Upper lobe of left lung (tissue), 6 donors: ENCODE measurements at regions not wholly inside any gene's neighbourhood (a gene's known extent, or its start where the extent isn't known, plus 50 kb on each side); places are given as distances from the start of the nearest gene placed in this dataset.

Experiments
- ATAC-seq, 2 donors: fragments of 200-7000 bp; cut with Tn5 transposase; one replicate each; pipeline ENCODE4 v1.9.1; 2022; ENCODE audit warnings: mild to moderate bottlenecking in 2 of 2, moderate library complexity in 2 of 2; ENCODE audit not compliant: low FRiP score in 2 of 2
- DNase-seq, 2 donors: peaks; one replicate each; pipeline ENCODE4 v3.0.0-alpha.2; 2019 to 2020
- H3K27ac ChIP-seq, 4 donors: fragments of 200-600 bp; sonication (generic); one replicate each; pipeline ENCODE4 v1.5.1; 2016 to 2019
- H3K27me3 ChIP-seq, 4 donors: fragments of 200-600 bp; sonication (generic); one replicate each; pipeline ENCODE4 v1.5.1; 2017 to 2019
- H3K36me3 ChIP-seq, 4 donors: fragments of 200-600 bp; sonication (generic); one replicate each; pipeline ENCODE4 v1.5.1; 2016 to 2019
- H3K4me1 ChIP-seq, 4 donors: fragments of 200-600 bp; sonication (generic); one replicate each; pipeline ENCODE4 v1.5.1; 2018 to 2019
- H3K4me3 ChIP-seq, 4 donors: fragments of 200-600 bp; sonication (generic); one replicate each; pipeline ENCODE4 v1.5.1; 2017 to 2019; ENCODE audit warnings: mild to moderate bottlenecking in 2 of 4, moderate library complexity in 1 of 4
- H3K9me3 ChIP-seq, 4 donors: fragments of 200-600 bp; sonication (generic); one replicate each; pipeline ENCODE4 v1.5.1; 2018 to 2019
- EP300 ChIP-seq, 4 donors: sonication (generic); formaldehyde crosslinking; IDR thresholded peaks; one replicate each; pipeline ENCODE4 v1.5.1; 2017; ENCODE audit warnings: antibody characterized with exemption in 4 of 4, control low read depth in 2 of 4
- POLR2A ChIP-seq, 4 donors: fragments of 450-650 bp; IDR thresholded peaks; one replicate each; pipeline ENCODE4 v1.5.1; 2016 to 2017; ENCODE audit warnings: antibody characterized with exemption in 4 of 4, mild to moderate bottlenecking in 2 of 4
- POLR2AphosphoS5 ChIP-seq, 2 donors: sonication (generic); formaldehyde crosslinking; IDR thresholded peaks; one replicate each; pipeline ENCODE4 v1.5.1; 2017; ENCODE audit warnings: antibody characterized with exemption in 2 of 2
- WGBS, 2 donors: methylation state at CpG; one replicate each; pipeline ENCODE4 v1.1.5; 2017 to 2018; 5-methylcytosine and 5-hydroxymethylcytosine counted together
- TF ChIP-seq, protein P1 (sequence below), 6 experiments: fragments of 450-650 bp in 4 of 6; fragments of 200-600 bp in 2 of 6; sonication (generic) in 2 of 6; IDR thresholded peaks; one replicate each; pipeline ENCODE4 v1.5.1; 2016 to 2019; ENCODE audit warnings: antibody characterized with exemption in 6 of 6
- donor health status: DM: no; HTN: no; CAD: no; lungs with moderate emphysema.
- donor health status: DM: no; HTN: yes; CAD: no; lungs with severe emphysema.

DNA sequence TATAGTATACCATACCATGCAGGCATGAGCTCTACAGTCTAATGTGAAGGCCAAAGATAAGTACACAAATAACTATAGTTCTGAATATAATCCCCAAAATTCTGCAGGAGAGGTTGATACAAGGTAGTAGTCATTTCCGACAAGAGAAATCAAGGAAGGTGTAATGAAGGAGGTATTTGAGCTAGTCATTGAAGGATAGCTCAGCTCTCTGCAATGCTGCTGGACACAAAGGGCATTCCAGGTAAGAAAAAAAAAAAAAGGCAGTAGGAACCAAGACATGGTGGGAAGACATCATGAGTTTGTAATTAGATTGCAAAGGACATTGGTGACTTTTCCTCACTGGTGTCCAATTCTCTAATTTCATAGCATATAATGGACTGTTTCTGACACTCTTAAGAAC lies 285.3 kb downstream of the AHR start:
- no peak overlapping the region for H3K27ac ChIP-seq

DNA sequence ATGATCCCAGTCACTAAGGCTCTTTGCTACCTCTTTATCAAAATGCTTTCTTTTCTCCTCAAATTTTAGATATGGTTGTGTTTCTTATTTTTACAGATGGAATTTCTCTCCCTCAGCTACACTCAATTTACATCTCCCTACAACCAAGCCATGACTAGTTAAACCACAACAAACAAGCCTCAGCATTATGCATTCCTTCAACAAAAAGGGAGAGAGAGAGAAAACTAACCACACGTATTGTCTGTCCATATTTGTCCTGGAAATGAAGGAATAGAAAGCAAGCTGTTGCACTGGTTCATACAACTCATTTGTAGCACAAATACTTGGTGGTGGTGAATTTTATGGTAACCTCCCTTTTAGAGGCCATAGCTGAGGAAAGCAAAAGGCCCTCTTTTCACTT lies 286.4 kb downstream of the AHR start:
- Histone ChIP-seq H3K27me3 (no peaks in the 10 kb centered on the region), H3K36me3 (no peaks in the 10 kb centered on the region), H3K9me3 (no peaks in the 10 kb centered on the region), H3K4me1 (no peaks in the 10 kb centered on the region), H3K4me3 (no peak overlapping the region), H3K27ac (no peak overlapping the region)
- WGBS, 2 donors: 66 to 88% methylated on average over 1 of the region's 1 CpG
- DNase-seq (no peak), ATAC-seq (no peak)
- TF ChIP-seq, protein P1, sequence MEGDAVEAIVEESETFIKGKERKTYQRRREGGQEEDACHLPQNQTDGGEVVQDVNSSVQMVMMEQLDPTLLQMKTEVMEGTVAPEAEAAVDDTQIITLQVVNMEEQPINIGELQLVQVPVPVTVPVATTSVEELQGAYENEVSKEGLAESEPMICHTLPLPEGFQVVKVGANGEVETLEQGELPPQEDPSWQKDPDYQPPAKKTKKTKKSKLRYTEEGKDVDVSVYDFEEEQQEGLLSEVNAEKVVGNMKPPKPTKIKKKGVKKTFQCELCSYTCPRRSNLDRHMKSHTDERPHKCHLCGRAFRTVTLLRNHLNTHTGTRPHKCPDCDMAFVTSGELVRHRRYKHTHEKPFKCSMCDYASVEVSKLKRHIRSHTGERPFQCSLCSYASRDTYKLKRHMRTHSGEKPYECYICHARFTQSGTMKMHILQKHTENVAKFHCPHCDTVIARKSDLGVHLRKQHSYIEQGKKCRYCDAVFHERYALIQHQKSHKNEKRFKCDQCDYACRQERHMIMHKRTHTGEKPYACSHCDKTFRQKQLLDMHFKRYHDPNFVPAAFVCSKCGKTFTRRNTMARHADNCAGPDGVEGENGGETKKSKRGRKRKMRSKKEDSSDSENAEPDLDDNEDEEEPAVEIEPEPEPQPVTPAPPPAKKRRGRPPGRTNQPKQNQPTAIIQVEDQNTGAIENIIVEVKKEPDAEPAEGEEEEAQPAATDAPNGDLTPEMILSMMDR (IDR thresholded peaks at IDR 0.05): no peak
- TF ChIP-seq EP300 (IDR thresholded peaks at IDR 0.05): no peak
- TF ChIP-seq POLR2A (IDR thresholded peaks at IDR 0.05): no peak
- no peak for TF ChIP-seq POLR2AphosphoS5 (IDR thresholded peaks at IDR 0.05)

More for the DNA sequence above, 285.3 kb downstream of the AHR start:
- H3K36me3 ChIP-seq: no peaks in the 10 kb centered on the region
- no peak for ATAC-seq
- DNase-seq: no peak
- TF ChIP-seq, protein P1 (IDR thresholded peaks at IDR 0.05): no peak
- TF ChIP-seq EP300 (IDR thresholded peaks at IDR 0.05) (no peak), POLR2A (IDR thresholded peaks at IDR 0.05) (no peak), POLR2AphosphoS5 (IDR thresholded peaks at IDR 0.05) (no peak)
- WGBS, 2 donors: 86 to 94% methylated on average over 1 of the region's 1 CpG
- no peaks in the 10 kb centered on the region for H3K9me3 ChIP-seq
- H3K27me3 ChIP-seq: no peaks in the 10 kb centered on the region
- H3K4me3 ChIP-seq: no peak overlapping the region
- H3K4me1 ChIP-seq: no peaks in the 10 kb centered on the region

DNA sequence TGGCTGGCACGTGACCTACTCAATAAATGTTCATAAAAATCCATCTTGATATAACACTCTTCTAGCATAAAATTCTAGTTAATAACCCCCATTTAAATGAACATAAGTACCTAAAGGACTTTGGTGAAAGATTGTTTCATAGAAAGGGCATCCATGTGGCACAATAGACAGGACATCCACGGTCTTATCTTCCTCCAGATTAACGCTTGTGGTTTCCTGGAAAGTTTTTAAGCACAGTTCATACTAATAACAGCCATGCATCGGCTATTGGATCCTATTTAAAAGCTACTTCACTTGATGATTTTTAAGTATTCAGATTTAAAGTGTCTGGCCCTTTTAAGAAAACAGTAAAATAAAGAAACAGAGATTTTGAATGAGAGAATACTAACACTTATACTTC lies 288.3 kb downstream of the AHR start:
- H3K27ac ChIP-seq: no peak overlapping the region
- TF ChIP-seq, protein P1 (IDR thresholded peaks at IDR 0.05): no peak
- no peak for TF ChIP-seq POLR2A (IDR thresholded peaks at IDR 0.05)
- no peak for TF ChIP-seq POLR2AphosphoS5 (IDR thresholded peaks at IDR 0.05)
- no peak for TF ChIP-seq EP300 (IDR thresholded peaks at IDR 0.05)
- no peaks in the 10 kb centered on the region for H3K9me3 ChIP-seq
- ATAC-seq (no peak), DNase-seq (no peak)
- 50 to 60% methylated on average over 4 of the region's 4 CpGs for WGBS, 2 donors
- H3K4me1 ChIP-seq: no peaks in the 10 kb centered on the region
- H3K4me3 ChIP-seq: no peak overlapping the region
- H3K36me3 ChIP-seq: no peaks in the 10 kb centered on the region
- H3K27me3 ChIP-seq: no peaks in the 10 kb centered on the region

DNA sequence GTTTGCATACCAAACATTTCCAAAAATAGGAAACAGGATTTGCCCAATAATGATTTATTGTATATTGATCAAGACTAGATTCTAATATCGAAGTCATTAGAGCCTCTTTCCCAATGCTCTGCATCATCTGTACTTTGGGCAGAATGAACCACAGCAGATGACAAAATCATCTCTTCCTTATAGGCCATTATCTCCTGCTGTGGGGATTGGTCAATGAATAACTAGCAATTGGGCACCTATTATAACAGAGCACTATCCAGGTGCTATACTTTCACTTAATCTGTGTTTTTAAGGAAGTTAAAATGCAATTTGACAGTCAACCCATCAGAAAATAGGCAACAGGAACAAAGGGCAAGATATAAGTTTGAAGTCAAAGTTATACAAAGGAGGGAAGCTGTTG lies 290.3 kb downstream of the AHR start:
- H3K27me3 ChIP-seq: no peaks in the 10 kb centered on the region
- DNase-seq (no peak), ATAC-seq (no peak)
- WGBS, 2 donors: 93 to 95% methylated on average over 1 of the region's 1 CpG
- no peaks in the 10 kb centered on the region for H3K36me3 ChIP-seq
- no peak overlapping the region for H3K4me3 ChIP-seq
- no peak for TF ChIP-seq POLR2A (IDR thresholded peaks at IDR 0.05)
- TF ChIP-seq, protein P1 (IDR thresholded peaks at IDR 0.05): no peak
- no peak for TF ChIP-seq EP300 (IDR thresholded peaks at IDR 0.05)
- no peak for TF ChIP-seq POLR2AphosphoS5 (IDR thresholded peaks at IDR 0.05)
- no peaks in the 10 kb centered on the region for H3K4me1 ChIP-seq
- no peaks in the 10 kb centered on the region for H3K9me3 ChIP-seq
- H3K27ac ChIP-seq: no peak overlapping the region

DNA sequence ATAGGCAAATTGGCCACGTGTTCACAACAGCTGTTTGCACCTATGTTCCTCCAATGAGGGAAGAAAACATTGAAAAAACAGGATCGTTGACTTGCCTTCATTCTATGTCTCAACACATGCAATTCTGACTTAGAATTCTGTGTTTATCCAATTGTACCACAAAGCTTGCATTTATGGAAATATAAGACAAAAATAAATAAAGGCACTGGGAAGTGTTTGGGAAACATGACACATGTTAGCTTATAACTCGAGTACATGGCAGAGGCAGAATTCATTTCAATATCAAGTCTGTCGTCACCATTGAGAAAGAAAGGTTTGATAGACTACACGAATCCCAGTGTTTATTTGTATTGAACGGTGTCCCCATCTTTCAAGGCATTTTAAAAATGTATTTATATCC lies 291.2 kb downstream of the AHR start:
- Histone ChIP-seq H3K36me3 (no peaks in the 10 kb centered on the region), H3K9me3 (no peaks in the 10 kb centered on the region), H3K4me1 (no peaks in the 10 kb centered on the region), H3K27me3 (no peaks in the 10 kb centered on the region), H3K4me3 (no peak overlapping the region), H3K27ac (no peak overlapping the region)
- TF ChIP-seq, protein P1 (IDR thresholded peaks at IDR 0.05): no peak
- TF ChIP-seq POLR2A (IDR thresholded peaks at IDR 0.05) (no peak), EP300 (IDR thresholded peaks at IDR 0.05) (no peak), POLR2AphosphoS5 (IDR thresholded peaks at IDR 0.05) (no peak)
- DNase-seq (no peak), ATAC-seq (no peak)
- WGBS, 2 donors: 64 to 71% methylated on average over 6 of the region's 6 CpGs
